Embryonic facial prominence (tissue), 1 donor: ENCODE measurements at regions not wholly inside any gene's neighbourhood (a gene's known extent, or its start where the extent isn't known, plus 50 kb on each side); places are given as distances from the start of the nearest gene placed in this dataset.

Source experiments
- DNase-seq: peaks from one replicate; pipeline ENCODE4 v3.0.0-alpha.2; 2016; ENCODE audit errors: extremely low spot score

- no peak for DNase-seq
Observed at GRCh38 chr2:67707896-67708295, 310.8 kb downstream of the ETAA1 start.

- no peak for DNase-seq
Observed at GRCh38 chr2:67709835-67710234, 312.7 kb downstream of the ETAA1 start.

GRCh38 chr2:67712484-67712883 is 315.4 kb downstream of the ETAA1 start:
- no peak for DNase-seq

GRCh38 chr2:67713376-67713775 is 316.2 kb downstream of the ETAA1 start:
- no peak for DNase-seq

DNA sequence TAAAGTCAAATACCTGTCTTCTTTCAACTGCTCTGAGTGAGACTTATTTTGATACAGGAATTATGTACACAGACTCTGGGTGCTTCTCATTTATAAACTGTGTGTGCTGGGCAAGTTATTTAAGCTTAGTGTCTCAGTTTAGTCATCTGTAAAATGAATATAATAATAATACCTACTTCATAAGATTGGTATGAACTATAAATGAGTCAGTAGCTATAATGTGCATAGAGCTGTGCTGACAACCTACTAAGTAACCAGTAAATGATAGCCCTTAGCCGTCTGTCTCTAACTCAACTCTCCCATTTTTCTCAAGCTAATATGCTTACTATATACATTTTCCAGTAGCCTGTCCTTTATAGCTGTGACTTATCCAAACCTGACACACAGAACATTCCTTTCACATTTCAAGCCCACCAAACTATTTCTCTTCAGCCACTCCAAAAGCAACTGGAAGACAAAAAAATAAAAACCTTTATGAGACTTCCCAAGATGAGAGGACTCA is 319.8 kb downstream of the ETAA1 start:
- no peak for DNase-seq

- peak; percentile 25 for DNase-seq
Observed at GRCh38 chr2:67717692-67718091, 320.6 kb downstream of the ETAA1 start.

DNA sequence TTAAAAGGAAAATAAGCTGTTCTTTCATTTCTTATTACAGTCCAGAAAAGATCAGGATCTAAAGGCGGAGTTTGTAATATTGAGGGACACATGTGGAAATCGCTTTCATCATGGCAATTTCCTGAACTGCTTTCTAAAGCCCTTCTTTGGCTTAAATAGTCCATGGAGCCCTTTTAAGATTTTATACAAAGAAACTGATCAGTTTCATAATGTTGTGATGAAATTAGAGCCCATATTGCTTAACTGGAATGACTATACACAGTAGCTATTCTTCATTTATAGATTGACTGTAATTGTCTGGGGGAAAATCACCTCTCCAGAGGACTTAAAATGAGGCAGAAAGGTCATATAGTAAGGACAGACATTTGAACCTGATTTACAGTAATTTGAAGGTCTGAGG is 322.2 kb downstream of the ETAA1 start:
- DNase-seq = no peak

DNA sequence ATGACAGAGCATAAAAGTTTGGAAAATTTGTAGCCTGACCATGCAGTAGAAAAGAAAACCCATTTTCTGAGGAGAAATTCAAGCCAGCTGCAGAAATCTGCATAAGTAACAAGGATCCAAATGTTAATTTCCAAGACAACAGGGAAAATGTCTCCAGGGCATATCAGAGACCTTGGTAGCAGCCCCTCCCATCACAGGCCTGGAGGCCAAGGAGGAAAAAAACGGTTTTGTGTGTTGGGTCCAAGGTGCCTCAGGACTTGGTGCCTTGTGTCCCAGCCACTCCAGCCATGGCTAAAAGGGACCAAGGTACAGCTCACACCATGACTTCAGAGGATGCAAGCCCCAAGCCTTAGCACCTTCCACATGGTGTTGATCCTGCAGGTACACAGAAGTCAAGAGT is 324.4 kb downstream of the ETAA1 start:
- no peak for DNase-seq

DNA sequence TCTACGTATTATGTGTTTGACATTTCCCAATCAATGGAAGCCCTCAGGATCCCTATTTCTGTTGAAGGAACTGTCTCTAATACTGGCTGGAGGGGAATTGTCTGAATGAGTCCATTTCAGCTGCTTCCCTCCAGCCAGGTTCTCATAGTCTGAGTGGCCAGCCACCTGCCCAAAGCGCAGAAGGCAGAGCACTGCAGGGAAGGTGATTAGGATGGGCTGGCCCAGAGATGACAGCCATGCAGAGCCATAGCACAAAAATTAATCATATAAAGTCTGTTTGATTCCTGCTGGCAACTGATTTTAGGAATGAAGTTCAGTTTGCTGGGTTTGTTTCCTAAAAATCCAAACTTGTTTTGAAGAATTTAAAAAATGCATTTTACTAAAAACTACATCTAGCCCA is 327.1 kb downstream of the ETAA1 start:
- DNase-seq = no peak

DNA sequence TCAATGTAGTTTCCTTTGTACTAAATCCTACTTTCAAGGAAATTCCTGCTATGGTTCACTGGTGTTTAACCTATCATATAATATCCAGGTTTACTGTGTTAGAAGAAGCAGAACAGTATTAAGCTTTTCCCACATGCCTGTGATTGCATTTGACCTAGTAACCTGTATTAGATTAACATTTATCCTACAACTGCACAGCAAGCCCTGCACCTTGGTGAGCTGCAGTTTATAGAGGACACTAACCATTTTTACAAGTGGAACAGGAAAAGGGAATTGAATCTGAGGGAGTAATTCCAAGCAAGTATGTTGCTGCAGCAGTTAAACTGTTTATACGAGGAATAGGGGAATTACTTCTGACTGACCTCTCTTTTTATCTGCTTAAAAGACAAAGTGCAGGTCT is 328.6 kb downstream of the ETAA1 start:
- no peak for DNase-seq

DNA sequence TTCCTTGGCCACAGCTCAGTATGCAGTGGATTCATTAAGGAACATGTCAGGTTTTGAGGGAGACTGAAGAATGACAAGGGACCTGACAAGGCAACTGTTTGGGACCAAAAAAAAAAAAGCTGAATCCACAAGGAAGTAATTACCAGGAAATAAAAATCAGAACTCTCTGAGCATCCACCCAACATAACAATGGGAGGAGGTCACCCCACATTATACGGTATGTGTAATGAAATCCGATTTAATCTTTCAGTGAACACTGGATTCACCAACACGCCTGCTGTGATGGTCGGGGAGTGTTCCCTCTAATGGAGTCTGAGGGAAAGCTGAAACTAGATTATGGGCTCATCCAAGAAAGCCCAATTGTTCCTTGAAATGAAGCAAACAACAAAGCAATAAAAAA is 329.3 kb downstream of the ETAA1 start:
- no peak for DNase-seq

GRCh38 chr2:67727131-67727530 is 330.0 kb downstream of the ETAA1 start:
- no peak for DNase-seq

DNA sequence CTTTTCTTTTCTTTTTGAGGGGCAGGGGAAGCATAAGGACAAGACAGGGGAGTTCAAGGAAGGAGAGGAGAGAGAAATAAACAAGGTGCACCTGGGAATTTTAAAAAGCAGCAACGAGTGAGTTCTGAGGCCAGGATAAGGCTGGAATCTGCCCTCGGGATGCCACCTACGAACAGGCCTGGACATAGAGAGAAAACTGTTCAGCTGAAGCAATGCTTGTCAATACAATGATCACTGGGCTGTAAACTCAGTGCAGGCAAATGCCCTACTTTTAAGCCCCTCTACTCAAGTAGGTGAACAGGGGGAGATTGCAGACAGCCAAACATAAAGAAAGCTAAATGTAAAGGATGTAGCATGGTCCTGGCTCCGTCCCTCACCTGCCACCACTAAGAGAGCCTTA is 330.5 kb downstream of the ETAA1 start:
- DNase-seq = no peak

DNA sequence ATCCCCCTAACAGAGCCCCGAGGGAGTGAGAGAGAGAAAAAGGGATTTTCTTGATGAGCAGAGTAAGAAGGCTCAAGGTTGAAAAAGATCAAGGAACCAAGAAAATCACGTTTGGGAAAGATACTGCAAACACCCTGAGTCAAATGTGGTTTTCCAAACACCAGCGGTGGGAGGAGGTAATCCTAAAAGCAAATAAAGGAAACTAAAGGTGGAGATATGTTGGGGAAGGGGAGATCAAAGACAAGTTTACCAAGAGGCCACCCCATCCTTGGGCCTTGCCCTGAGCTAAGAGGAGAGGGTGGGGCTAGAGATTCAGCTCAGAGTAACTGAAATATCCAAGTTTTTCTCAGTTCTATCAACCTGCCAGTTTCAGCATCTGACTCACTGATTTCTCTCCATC is 332.3 kb downstream of the ETAA1 start:
- DNase-seq = no peak

GRCh38 chr2:67733517-67733916 is 329.3 kb downstream of the C1D start:
- no peak for DNase-seq

DNA sequence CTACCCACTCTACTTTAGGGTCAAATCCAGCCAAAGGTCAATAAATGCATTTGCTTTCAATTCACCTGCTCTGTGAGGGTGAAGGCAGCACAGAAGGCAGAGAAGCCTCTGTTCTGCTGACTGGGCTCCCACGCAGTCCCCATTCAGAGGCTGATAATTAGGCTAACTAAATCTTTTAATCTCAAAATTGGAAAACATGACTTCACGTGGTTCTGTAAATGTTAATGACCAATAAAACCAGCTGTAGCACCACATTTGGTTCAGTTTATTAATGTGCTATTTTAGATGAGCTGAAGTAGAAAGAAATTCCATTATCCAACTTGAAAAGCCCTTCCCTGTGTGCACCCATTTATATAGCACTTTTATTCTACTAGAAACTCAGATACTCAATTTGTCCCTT is 310.6 kb downstream of the C1D start:
- no peak for DNase-seq

DNA sequence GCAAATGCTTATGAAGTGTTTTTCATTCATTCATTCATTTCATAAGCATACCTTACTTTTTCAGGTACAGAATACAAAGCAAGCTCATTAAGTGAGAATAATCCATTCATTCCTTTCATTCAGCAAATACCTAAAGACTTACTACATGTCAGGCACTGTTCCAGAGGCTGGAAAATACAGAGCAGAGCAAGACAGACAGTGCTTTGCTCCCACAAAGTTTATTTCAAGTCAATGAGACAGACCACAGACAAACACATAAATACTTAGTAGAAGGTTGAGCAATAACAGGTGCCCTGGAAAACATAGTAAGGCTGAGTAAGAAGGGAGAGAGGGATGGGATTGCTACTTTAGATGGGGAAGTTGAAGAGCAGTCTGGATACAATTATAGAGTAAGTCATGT is 309.8 kb downstream of the C1D start:
- DNase-seq = no peak

GRCh38 chr2:67755156-67755882 is 307.5 kb downstream of the C1D start:
- no peak for DNase-seq

DNA sequence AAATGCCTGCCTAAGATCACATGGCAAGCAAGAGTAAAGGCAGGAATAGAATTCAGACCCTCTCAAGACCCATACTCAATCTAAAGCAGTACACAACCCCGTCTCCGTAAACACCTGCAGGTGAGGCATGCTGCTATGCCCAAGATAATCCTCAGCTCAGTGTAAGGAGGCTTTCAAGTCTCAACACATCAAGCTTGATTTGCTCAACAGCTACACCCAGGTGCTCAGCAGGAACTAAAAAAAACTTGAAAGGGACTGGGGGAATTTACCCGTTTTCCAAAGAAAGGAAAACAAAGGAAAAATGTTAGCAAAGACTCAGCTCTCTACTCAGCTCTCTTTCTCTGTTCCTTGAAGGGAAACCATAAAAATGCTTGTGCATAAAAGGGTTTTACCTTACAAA is 301.8 kb downstream of the C1D start:
- no peak for DNase-seq

DNA sequence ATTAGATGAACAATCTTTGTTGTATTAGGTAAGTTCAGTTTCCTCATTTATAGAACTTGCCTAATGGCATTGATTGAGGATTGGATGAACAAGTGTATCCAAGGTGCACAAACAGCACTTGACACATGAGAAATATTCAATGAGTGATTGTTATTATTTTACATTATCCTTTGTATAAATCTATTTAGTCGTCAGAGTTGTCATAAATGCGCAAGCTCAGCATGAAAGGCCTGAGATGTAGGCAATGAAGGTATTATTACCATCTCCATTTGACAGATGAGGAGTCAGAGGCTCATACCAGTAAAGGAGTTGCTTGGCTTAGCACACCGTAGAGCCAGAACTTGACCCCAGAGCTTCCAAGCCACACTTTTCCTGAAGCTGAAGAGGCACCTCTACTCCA is 291.4 kb downstream of the C1D start:
- no peak for DNase-seq

DNA sequence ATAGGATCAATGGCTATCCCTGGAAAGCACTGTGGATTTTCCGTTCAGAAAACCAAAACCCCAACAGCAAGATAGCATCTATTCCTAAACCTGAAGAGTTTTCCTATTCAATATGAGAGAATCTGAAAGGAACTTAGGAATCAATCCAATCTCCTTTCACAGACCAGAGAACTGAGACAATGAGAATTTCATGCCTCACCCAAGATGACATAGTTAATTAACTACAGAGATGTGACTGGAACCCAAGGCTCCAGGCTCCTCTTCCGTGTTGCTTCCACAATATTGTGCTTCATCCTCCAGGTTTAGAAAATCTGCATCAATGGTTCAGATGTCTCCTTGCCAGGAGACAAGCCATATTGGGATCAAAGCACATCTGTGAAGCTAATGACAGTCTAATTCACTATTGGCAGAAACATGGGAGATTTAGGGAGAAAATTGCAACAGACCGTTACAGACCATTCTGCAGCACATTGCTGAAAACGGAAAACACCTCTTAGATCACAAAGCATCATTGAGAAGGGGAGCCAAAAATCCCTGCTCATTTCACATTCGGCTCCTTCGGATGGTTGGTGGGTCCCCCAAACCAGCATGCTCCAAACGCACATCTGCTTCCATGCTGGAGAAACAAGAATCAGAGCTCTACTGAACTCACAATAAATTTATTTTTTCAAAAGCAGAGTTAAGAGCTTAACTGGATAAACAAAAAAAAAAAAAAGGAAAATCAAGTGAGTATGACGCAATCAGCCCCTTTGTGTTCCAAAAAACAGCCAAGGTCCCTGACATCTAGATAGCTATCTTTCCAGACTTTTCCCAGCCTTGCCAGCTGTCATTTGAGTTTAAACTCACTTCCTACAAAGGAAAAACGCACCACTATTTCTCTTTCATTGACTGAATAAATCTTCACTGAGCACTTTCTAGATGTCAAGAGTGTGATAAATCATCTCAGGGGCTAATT is 290.3 kb downstream of the C1D start:
- DNase-seq = peak; percentile 18

DNA sequence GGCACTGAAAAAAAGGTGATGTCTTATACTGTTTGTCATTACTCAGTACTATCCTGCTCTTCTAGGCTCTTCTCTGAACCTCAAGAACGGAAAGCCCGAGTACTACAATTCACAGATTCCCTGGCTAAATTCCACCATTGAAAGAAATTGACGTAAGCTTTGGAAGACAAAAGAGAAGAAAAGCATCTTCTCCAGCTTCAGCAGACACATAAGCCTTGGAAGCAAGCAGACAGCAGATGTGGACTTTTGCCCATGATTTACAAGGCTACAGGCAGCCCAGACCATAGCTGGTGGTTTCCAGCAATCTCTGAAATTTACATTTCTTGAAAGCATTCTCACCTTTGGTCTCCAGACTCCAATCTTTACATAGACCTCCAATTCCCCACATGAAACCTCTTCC is 289.0 kb downstream of the C1D start:
- DNase-seq = no peak

GRCh38 chr2:67776276-67776675 is 286.5 kb downstream of the C1D start:
- DNase-seq = no peak
